CD4-positive, alpha-beta T cell (primary cell): ENCODE measurements at regions not wholly inside any gene's neighbourhood (a gene's known extent, or its start where the extent isn't known, plus 50 kb on each side); places are given as distances from the start of the nearest gene placed in this dataset.

Experiments used
- ATAC-seq: fragments of 200-7000 bp; cut with Tn5 transposase; one replicate; pipeline ENCODE4 v1.10.0; 2022; ENCODE audit warnings: mild to moderate bottlenecking; ENCODE audit not compliant: poor library complexity
- CTCF ChIA-PET: fragments of 350-600 bp; sonication (Branson Sonifier 250); formaldehyde crosslinking; loops from one replicate; lab custom pipeline; 2021; ENCODE audit warnings: antibody characterized with exemption, inconsistent platforms; lab: Charles Lee
- POLR2A ChIA-PET: fragments of 350-600 bp; sonication (Branson Sonifier 250); formaldehyde crosslinking; loops from one replicate; lab custom pipeline; 2021; ENCODE audit warnings: antibody characterized with exemption, inconsistent platforms; lab: Charles Lee
- DNase-seq, 14 experiments: peaks; one replicate each; pipeline ENCODE4 v3.0.0-alpha.2; 2013 to 2020; ENCODE audit warnings: mixed read lengths in 2 of 14
- H3K27ac ChIP-seq, 2 donors: one replicate each; pipeline versions ENCODE4 v1.5.1 to v1.7.0; 2013; ENCODE audit warnings: low read length in 2 of 2, low read depth in 1 of 2, mild to moderate bottlenecking in 1 of 2
- H3K27me3 ChIP-seq, 2 experiments: 1 replicate in 1 of 2; 2 replicates in 1 of 2; pipeline versions ENCODE4 v1.6.1 to v1.7.0; 2013; ENCODE audit warnings: low read length in 2 of 2, control low read depth in 1 of 2, mild to moderate bottlenecking in 1 of 2, moderate library complexity in 1 of 2; ENCODE audit not compliant: insufficient read depth in 2 of 2, control insufficient read depth in 1 of 2
- H3K36me3 ChIP-seq: one replicate; pipeline ENCODE4 v1.6.1; 2013; ENCODE audit warnings: low read length, control low read depth; ENCODE audit not compliant: insufficient read depth
- H3K4me1 ChIP-seq: one replicate; pipeline ENCODE4 v1.6.1; 2013; ENCODE audit warnings: low read length, control low read depth; ENCODE audit not compliant: insufficient read depth
- H3K4me3 ChIP-seq: one replicate; pipeline ENCODE4 v1.5.1; 2013; ENCODE audit warnings: mild to moderate bottlenecking, low read length, moderate library complexity
- H3K9me3 ChIP-seq, 2 experiments: 1 replicate in 1 of 2; 2 replicates in 1 of 2; pipeline versions ENCODE4 v1.6.1 to v1.7.0; 2013; ENCODE audit warnings: low read length in 2 of 2, mild to moderate bottlenecking in 2 of 2, control low read depth in 1 of 2, moderate library complexity in 1 of 2; ENCODE audit not compliant: control insufficient read depth in 1 of 2, insufficient read depth in 1 of 2
- H3K27ac Mint-ChIP-seq: one replicate; pipeline ENCODE4 v1.8.0; 2020; ENCODE audit warnings: mixed read lengths
- H3K27me3 Mint-ChIP-seq: one replicate; pipeline ENCODE4 v1.8.0; 2021; ENCODE audit warnings: mixed read lengths
- H3K36me3 Mint-ChIP-seq: one replicate; pipeline ENCODE4 v1.8.0; 2021; ENCODE audit warnings: low read depth, mixed read lengths
- H3K4me1 Mint-ChIP-seq: one replicate; pipeline ENCODE4 v1.8.0; 2021; ENCODE audit warnings: low read depth, mixed read lengths
- H3K4me3 Mint-ChIP-seq: one replicate; pipeline ENCODE4 v1.8.0; 2020; ENCODE audit warnings: mild to moderate bottlenecking, mixed read lengths
- H3K9me3 Mint-ChIP-seq: one replicate; pipeline ENCODE4 v1.8.0; 2020; ENCODE audit warnings: mixed read lengths
- intact Hi-C, 2 experiments: fragments of 100-400 bp; cut with DNase I in 1 of 2; cut with micrococcal nuclease in 1 of 2; formaldehyde crosslinking; loops; one replicate each; pipeline versions ENCODE4 v1.15.1 to v1.9.0; 2023 to 2025; cut with DNase I, micrococcal nuclease
- TF ChIP-seq, protein P1 (sequence below): fragments of 200-600 bp; IDR thresholded peaks from one replicate; pipeline ENCODE4 v1.8.0; 2022; ENCODE audit warnings: antibody characterized with exemption, mild to moderate bottlenecking

GRCh38 chr1:25123551-25123950 is 108.8 kb downstream of the SYF2 start:
- no peaks in the 10 kb centered on the region for H3K27me3 Mint-ChIP-seq
- no peak overlapping the region for H3K27ac ChIP-seq
- TF ChIP-seq, protein P1, sequence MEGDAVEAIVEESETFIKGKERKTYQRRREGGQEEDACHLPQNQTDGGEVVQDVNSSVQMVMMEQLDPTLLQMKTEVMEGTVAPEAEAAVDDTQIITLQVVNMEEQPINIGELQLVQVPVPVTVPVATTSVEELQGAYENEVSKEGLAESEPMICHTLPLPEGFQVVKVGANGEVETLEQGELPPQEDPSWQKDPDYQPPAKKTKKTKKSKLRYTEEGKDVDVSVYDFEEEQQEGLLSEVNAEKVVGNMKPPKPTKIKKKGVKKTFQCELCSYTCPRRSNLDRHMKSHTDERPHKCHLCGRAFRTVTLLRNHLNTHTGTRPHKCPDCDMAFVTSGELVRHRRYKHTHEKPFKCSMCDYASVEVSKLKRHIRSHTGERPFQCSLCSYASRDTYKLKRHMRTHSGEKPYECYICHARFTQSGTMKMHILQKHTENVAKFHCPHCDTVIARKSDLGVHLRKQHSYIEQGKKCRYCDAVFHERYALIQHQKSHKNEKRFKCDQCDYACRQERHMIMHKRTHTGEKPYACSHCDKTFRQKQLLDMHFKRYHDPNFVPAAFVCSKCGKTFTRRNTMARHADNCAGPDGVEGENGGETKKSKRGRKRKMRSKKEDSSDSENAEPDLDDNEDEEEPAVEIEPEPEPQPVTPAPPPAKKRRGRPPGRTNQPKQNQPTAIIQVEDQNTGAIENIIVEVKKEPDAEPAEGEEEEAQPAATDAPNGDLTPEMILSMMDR, result no peak
- H3K27me3 ChIP-seq, result no peaks in the 10 kb centered on the region
- peaks cover 9% of the 10 kb centered on the region for H3K4me1 ChIP-seq
- H3K9me3 Mint-ChIP-seq, result no peaks in the 10 kb centered on the region
- no peaks in the 10 kb centered on the region for H3K36me3 ChIP-seq
- no peaks in the 10 kb centered on the region for H3K9me3 ChIP-seq
- intact Hi-C loops, result no loop called here
- ATAC-seq, result no peak
- no peak for DNase-seq
- H3K4me3 ChIP-seq, result no peak overlapping the region
- H3K4me3 Mint-ChIP-seq, result no peak overlapping the region
- CTCF ChIA-PET, result no interaction called here
- H3K4me1 Mint-ChIP-seq, result peaks cover 19% of the 10 kb centered on the region
- H3K36me3 Mint-ChIP-seq, result no peaks in the 10 kb centered on the region
- no peak overlapping the region for H3K27ac Mint-ChIP-seq
- POLR2A ChIA-PET, result no interaction called here

- POLR2A ChIA-PET, result no interaction called here
- DNase-seq (no peak), ATAC-seq (no peak)
- H3K9me3 Mint-ChIP-seq, result no peaks in the 10 kb centered on the region
- intact Hi-C loops, result no loop called here
- no peak overlapping the region for H3K27ac Mint-ChIP-seq
- TF ChIP-seq, protein P1, result no peak
- H3K4me1 Mint-ChIP-seq, result peaks cover 23% of the 10 kb centered on the region
- no peaks in the 10 kb centered on the region for H3K36me3 ChIP-seq
- H3K36me3 Mint-ChIP-seq, result no peaks in the 10 kb centered on the region
- H3K4me3 ChIP-seq, result no peak overlapping the region
- no peak overlapping the region for H3K27ac ChIP-seq
- H3K27me3 Mint-ChIP-seq, result no peaks in the 10 kb centered on the region
- no peak overlapping the region for H3K4me3 Mint-ChIP-seq
- CTCF ChIA-PET, result no interaction called here
- no peaks in the 10 kb centered on the region for H3K9me3 ChIP-seq
- H3K27me3 ChIP-seq, result no peaks in the 10 kb centered on the region
- H3K4me1 ChIP-seq, result peaks cover 9% of the 10 kb centered on the region
Observed at GRCh38 chr1:25122747-25123146, 109.6 kb downstream of the SYF2 start.

DNA sequence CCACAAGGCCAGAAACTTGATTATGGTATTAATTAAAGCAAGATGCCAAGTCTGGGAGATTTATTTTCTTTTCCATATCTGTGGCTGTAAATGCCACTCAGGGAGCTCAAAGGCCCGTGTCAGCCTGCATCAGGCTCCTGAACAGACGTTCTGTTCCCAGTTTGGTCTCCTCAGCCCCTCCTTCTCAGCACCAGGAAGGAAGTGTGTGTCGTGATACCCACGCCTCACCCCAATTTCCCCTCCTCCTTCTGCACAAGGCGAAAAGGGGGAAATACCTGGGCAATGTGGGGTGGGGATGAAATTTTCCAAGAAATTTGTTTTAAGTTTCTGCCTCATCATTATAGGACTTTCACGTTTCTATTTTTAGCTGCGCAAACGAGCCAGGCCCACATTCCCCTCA is 112.0 kb downstream of the SYF2 start:
- Histone ChIP-seq H3K27ac (no peak overlapping the region), H3K4me1 (peaks cover 9% of the 10 kb centered on the region), H3K9me3 (no peaks in the 10 kb centered on the region), H3K27me3 (peaks cover 0 to 2% of the 10 kb centered on the region in 2 experiments), H3K4me3 (no peak overlapping the region), H3K36me3 (no peaks in the 10 kb centered on the region)
- Mint-ChIP-seq H3K4me3 (no peak overlapping the region), H3K27ac (no peak overlapping the region), H3K36me3 (no peaks in the 10 kb centered on the region), H3K27me3 (no peaks in the 10 kb centered on the region), H3K9me3 (no peaks in the 10 kb centered on the region), H3K4me1 (peaks cover 23% of the 10 kb centered on the region)
- CTCF ChIA-PET, result no interaction called here
- TF ChIP-seq, protein P1, result no peak
- intact Hi-C loops, result no loop called here
- POLR2A ChIA-PET, result no interaction called here
- ATAC-seq (no peak), DNase-seq (no peak)
